Ramos (cell line): ENCODE measurements at regions not wholly inside any gene's neighbourhood (a gene's known extent, or its start where the extent isn't known, plus 50 kb on each side); places are given as distances from the start of the nearest gene placed in this dataset.

Experiments used
- in situ Hi-C: fragments of 300-500 bp; cut with MboI; formaldehyde crosslinking; loops from one replicate; pipeline ENCODE4 v1.14.3; 2022; ENCODE audit warnings: low sequenced_read_pairs; ENCODE audit not compliant: unreplicated experiment

DNA sequence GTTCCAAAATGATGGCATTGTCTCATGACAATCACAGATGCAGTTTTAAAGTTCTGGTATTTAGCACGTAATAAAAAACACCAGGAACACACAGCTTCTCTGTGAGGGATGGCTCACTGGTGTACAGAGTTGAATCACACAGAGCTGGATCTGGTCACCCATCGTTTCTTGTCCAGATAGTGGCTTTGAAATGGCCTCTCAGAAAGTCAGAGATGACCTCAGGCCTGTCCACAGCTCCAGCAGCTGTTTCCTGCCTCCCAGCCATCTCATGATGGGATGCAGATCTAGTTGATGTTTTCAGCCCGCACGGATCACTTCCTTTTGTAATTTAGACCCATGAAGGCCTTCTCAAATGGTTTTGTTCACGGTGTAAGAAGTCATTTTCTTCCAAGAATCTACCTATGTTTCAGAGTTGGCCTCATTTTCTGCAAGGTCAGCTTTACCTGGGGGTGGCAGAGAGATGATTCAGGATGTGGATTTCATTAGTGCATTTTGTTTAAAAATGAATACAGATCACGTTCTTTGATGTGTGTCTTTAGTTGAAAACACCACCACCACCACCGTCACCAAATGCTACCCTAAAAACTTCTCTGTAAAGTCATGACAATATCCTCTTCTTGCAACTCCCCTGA, 166.2 kb downstream of the SNX10 start:
- in situ Hi-C loops, result no loop called here

DNA sequence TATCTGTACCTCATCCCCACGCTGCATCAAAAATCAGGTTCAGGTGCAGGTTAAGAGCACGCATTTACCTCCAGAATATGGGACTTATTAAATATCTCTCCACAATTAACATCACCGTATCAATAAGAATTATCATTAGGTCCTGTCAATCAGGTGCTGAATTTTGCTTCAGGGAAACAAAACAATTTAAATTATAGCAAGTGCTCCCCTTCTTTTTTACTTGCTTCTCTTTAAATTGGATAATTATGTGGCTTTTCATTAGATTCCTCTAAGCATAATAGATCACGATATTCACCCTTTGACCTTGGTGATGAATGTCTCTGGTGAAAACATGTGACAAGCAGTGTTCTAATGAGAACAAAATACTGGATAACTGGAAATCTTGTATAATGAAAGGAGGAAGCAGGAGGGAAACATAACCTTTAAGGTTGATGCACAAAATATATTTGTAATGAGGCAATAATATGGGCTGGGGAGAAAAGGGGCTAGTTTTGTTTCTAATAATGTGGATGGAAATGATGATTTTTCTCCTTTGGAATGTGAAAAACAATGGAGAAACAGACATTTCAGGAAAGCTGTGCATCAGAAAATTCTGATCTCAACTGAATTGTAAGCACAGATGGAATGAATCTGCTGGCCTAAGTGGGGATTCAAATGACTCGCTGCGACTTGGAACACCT, 166.9 kb downstream of the SNX10 start:
- in situ Hi-C loops, result no loop called here

DNA sequence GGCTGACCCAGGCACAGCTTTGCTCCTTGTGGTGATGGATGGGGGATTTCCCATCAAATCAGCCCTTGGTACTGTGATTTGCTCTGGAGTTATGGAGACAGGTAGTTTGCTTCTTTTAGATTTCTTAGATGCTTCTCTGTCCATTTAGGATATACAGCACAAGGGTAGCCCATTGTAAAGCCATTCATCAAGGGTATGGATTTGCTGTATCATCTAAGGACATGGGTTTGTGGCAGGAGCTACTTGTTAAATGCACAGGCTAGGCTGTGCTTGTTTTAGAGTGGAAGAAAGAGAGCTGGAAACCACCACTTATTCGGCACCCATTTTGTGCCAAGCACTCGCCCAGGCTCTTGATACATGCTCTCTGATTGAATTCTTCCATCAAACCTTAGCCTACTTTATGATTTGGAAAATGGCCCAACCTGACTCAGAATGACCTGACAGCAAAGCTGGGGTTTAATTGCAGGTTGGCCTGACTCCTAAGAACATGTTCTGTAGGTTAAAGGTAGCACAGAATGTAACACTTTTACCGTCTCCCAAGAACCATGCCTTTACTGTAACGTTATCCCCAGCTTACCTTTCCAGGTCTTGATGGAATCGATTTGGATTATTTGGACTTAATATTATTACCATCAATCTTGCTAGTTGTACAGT, 168.0 kb downstream of the SNX10 start:
- in situ Hi-C loops, result no loop called here

DNA sequence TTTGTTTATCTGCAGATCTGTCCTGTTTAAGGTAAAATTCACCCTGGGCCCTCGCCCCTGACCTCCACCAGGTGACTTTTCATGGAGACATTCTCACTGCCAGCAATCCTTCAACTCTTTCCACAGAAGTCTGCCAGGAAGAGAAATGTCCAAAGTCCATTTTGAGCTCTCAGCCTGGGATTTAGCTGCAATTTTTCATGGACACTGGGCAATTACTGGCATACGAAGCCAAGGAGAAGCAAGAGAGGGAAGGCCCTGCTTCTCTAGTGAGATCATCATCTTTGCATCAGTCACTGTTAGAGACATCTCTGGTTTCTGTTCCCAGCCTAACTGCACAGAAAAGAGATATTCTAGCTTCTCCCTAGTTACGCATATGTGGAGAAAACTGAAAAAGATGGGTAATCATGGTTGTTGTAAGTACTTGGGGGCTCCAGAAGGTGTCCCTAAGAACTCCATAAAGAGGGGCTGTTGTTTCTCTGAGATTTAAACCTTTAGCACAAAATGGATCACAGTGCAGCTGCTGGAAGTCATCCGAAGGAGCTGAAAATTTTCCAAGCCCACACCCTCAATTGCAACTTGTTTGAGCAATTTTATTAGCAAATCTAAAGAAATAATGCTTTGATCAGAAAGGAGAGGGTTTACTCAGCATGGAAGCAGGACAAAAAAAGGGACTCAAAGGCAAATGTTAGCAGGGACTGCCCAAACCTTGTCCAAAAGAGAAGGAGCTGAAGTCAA, 168.9 kb downstream of the SNX10 start:
- in situ Hi-C loops, result no loop called here

DNA sequence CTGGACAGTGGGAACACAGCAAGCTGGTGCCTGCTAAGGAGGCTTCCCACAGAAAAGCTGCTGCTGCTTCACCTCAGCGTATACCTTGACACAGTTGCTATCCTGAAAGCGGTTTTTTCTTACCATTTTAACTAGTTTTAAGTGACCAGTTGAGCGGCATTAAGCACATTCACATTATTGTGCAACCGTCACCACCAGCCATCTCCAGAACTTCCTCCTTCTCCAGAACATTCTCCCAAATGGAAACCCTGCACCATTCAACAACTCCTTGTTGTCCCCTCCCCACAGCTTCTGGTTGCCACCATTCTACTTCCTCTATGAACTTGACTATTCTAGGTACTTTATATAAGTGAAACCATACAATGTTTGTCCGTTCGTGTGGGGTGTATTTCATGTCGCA, 169.9 kb downstream of the SNX10 start:
- in situ Hi-C loops, result no loop called here

DNA sequence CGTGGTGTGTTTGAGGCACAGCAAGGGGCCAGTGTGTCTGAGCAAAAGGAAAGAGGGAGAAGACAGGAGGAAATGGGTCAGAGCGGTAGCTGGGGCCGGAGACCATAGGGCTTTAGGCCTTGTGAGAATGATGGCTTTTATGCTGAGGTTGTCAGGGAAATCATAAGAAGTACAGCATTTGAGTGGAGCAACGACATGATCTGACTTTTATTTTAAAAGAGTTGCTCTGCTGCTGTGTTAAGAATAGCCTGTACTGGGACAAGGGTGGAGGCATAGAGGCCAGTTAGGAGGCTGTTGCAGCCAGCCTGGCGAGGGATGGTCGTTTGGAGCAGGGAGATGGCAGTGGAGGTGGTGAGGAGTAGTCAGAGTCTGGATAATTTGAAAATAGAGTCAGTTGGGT, 174.3 kb downstream of the SNX10 start:
- in situ Hi-C loops, result no loop called here

DNA sequence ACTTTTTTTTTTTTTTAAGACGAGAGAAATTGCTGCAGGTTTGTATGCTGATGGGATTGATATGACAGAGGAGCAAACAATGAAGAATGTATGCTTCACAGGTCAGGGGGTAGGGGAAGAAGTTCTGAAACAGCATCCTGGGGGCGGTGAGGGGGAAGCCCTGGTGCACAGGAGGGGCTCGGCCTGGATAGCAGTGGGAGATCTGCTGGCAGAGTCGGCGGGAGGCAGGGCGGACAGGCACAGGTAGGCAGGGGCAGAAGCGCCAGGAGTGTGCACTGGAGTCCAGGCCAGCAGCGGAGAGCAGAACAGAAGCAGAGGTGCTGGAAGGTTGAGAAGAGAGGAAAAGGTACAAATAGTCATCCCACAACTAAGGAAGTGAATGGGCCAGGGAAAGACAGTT, 175.4 kb downstream of the SNX10 start:
- in situ Hi-C loops, result no loop called here

DNA sequence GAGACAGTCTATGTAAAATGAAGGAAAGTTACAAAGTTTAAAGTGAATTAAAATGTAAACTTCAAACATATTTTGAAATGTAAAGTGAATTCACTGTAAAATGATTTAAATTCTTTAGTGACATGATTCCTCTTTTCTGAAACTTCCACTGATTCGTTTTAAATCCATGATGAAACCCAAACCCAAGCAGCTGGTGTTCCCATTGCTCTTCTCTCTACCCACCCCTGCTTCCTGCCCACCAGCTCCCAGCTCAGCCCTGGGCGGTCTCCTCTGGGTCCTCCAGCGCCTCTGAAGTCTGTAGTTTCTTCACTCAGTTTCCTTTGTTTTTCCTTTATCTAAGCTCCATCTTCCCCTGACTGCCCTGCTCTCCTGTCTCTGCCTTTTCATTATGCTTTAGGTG, 175.9 kb downstream of the SNX10 start:
- in situ Hi-C loops, result no loop called here

DNA sequence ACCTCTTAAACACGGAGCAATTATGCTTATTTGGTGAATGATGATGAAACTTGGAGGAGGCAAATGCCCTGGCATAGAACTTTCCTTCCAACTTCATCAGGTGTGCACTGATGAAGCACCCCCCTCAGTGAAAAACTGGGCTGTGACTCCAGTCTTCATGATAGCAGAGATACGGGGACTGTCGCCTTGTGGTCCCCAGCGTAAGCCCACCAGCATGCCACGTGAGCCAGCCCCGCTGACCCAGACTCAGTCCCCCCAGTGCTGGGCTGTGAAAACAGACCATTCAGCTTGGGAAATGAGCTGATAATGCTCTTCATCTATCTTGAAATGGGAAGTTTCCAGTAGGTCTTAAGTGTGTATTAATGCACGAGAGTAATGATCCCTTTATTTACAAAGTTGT, 177.0 kb downstream of the SNX10 start:
- in situ Hi-C loops, result no loop called here

DNA sequence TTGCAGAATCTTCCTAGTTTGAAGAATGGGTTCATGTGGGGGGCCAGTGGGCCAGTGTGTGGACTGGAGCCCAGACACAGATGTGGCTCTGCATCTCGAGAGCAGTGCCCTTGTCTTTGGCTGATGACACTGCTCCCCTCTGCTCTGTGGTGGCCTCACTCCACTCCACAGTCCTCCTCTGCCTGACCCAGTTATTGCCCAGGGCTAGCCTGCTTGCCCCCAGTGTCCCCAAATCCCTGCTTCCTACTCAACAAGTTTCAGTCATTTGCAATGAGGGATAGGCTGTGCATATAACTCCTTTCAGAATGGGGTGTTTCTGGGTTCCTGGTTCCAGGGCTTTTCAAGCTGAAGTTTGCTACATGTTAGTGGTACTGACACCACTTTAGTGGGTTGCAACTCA, 177.5 kb downstream of the SNX10 start:
- in situ Hi-C loops, result no loop called here

DNA sequence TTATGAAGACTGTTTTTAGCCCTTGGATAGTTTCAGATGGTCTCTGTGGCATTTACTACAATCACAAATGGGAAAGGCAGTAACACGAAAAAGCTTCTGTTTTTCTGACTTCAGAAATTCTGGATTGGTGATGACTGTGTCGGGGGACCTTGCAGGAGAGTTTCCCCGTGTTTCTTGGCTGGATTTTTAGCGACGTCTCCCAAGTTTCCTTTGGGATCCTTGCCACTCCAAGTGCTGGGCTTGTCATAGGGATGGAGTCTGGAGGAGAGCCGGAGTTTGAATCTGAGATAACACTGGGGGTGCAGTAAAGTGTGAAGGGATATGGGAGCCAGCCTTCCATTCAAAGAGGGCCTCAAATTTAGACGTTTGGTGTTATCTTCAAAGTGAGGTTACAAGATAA, 179.0 kb downstream of the SNX10 start:
- in situ Hi-C loops, result no loop called here

DNA sequence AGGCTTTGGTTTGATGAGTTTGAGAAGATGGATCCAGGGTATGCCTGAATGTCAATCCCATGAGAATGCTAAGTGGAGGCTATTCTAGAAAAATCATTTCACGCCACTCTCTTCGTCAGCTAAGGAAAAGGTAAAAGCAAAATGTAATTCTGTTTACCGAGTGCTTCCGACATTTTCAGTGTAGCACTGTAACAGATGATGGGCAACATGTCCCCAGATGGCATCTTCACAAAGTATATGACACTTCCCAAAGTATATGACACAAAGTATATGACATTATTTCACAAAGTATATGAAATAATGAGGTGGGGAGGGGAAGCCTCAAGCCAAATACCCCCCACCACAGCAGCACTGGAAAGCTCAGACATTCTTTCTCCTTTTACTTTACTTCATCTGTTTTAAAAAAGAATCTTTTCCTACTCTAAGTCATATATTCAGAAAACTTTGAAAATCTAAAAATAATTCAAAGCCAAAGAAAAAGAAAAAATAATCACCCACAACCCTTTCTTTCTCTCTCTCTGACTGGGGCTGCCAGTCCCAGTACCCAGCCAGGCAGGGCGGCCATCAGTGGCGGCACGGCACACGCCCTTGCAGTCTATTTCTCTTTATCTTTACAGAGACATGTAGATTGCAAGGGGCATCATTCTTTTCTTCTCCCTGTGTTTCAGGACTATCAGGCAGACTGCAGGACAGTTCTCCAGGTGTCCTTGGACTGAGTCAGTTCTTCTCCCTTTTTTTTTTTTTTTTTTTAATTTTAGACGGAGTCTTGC, 179.8 kb downstream of the SNX10 start:
- in situ Hi-C loops, result no loop called here

DNA sequence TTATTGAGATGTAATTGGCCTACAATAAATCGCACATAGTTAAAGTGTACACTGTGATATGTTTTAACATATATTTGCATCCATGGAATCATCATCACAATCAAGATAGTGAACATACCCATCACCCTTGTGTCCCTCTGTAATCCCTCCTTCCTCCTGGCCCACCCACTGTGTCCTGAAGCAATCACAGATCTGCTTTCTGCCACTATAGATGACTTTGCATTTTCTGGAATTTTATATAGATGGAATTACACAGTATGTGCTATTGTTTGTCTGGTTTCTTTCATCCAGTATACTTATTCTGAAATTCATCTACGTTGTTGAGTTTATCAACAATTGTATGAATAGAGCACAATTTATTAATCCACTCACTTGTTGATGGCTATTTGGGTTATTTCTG, 181.3 kb downstream of the SNX10 start:
- in situ Hi-C loops, result no loop called here

DNA sequence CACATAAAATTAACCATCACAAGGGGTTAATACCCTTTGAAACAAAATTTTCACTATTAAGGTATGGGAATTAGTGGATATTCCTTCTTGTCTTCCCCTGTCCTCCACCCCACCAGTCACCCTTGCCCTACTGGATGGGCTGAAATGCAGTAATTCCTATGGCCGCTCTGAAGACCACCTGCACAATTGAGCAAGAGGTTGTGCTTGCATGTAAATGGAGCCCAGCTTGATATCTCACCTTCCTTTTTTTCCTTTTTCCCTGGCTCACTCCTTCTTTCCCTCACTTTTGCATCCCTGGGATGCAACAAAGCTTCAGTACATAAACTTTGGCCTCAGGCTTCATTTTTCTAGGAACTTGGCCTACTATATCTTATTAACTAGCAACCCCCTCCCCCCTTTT, 184.6 kb downstream of the SNX10 start:
- in situ Hi-C loops, result no loop called here

DNA sequence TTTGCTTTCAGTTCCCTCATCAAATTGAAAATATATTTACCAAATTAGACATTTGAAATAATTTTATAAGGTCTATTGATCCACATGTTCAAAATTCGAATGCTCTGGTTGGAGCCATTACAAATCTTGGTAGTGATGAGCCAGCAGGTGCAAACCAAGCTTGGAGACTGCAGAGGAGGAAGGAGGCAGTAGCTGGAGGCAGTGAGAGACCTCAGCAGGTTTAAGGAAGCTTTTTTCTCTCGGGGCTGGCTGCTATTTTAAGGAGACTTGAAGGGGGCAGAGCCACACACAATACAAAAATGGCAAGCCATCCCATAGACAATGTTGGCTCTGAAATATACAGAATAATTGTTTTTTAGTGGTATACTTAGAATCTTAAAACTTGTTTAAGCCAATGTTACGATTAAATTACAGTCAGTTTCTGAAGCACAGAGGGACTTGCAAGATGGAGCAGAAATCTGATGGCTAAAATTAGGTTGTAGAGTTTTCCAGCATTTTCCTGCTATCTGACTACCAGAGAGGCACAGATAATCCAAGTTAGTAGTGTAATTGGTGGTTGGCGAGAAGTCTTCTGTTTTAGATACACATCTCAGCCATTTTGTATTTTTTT, 185.8 kb downstream of the SNX10 start:
- in situ Hi-C loops, result no loop called here

DNA sequence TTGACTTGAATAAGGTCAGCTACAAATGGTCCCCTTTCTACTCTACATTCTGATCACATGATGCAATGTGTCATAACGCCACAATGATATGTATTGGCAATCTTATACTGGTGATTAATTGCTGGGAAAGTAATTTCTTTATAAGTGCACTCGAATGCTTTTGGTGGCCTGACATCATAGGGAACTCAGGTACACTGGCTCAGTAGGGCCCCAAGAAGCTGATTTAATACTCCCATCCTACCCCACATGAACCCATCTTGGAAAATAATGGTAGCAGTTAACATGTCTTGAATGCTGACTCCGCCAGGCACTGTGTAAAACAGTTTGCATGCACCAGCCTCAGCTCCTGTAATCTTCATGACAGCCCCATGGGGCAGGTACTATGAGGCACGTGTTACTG, 186.9 kb downstream of the SNX10 start:
- in situ Hi-C loops, result no loop called here

DNA sequence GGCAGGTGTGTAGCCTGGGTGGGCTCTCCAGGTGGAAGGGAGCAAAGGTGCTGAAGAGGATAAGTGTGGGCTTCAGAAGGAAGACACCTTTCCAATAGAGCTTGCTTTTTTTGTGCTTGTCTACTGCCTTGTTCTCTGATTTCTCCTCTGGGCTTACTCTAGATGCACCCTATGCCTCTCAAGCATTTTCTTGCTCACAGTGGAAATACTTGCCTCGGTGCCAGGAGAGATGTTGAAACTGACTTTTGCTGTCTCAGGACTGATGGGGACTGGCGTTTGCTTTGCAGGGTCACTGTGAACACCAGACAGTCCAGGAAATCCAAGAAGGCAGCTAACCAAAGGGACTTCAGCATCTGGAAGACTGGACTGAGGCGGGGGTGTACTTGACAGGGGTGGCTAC, 187.9 kb downstream of the SNX10 start:
- in situ Hi-C loops, result no loop called here

DNA sequence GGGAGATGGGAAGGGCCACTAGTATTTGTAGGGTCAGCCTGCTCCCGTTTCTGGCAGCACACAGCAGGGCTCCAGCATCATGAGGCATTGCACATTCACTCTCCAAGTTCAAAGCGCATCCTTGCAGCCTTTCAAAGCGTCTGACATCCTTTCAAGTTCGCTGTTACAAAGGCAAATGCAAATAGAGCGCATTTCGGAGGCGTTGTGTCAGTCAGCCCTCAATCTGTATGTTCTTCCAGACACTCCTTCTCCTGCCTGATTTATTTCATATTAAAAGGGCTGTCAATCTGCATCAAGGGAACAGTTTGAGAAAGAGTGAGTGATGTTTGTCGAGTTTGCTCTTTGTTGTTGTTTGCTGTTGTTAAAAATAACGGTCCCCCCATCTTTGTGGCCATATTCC, 188.5 kb downstream of the SNX10 start:
- in situ Hi-C loops, result no loop called here

DNA sequence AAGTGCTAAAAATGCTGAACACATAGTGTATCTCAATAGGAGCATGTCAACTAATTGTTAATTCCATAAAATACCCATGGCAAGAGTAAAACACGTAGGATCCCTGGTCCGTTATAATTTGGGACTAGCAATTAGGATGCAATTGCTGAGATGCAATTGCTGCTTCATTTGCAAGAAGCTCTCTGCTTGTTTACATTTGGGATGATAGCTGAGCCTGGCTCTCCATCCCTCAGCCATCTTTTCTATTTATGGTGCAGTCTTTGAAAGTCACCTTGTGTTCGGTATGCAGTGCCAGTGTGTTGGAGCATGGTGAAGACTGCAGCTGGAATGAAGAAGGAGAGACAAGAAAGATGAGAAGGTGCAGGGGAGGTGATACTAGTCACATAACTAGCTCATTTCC, 191.3 kb downstream of the SNX10 start:
- in situ Hi-C loops, result no loop called here

DNA sequence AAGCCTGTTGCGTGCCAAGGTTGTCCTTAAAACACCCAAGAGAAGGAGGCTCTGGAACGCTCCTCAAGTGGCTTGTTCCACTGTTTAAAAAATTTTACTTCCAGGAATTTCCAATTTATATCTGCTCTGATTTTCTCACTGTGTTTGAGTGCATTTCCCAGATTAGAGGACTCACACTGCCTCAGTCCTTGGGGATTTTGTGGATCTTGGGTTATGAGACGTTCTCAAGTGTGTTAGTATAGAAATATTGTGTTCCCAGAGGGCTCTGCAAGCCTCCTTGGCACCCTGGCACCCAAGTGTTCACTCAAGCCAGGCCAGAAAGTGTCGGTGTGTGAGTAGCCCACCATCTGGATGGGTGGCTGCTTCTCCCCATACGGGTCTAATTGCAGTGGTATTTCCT, 192.2 kb downstream of the SNX10 start:
- in situ Hi-C loops, result no loop called here
